Epithelial cell of esophagus (primary cell): ENCODE measurements at regions not wholly inside any gene's neighbourhood (a gene's known extent, or its start where the extent isn't known, plus 50 kb on each side); places are given as distances from the start of the nearest gene placed in this dataset.

ENCODE experiments used
- DNase-seq: peaks from one replicate; pipeline ENCODE4 v3.0.0; 2010; ENCODE audit warnings: low read depth
- H3K4me3 ChIP-seq: 2 replicates; pipeline ENCODE4 v1.5.1; 2011; ENCODE audit warnings: mild to moderate bottlenecking, low read length, control low read depth
- CTCF ChIP-seq: IDR thresholded peaks from 2 replicates; pipeline ENCODE4 v1.5.1; 2011; ENCODE audit warnings: low read depth, mild to moderate bottlenecking, low read length, control low read depth, inconsistent platforms; ENCODE audit not compliant: insufficient read depth; ENCODE audit errors: missing control alignments

- no peak for TF ChIP-seq CTCF
- DNase-seq = no peak
- no peak overlapping the region for H3K4me3 ChIP-seq
Observed at GRCh38 chr2:196390243-196391148, 219.1 kb upstream of the STK17B start.

- no peak for DNase-seq
- no peak for TF ChIP-seq CTCF
- H3K4me3 ChIP-seq = no peak overlapping the region
Observed at GRCh38 chr2:196391149-196391479, 219.7 kb upstream of the STK17B start.

- no peak for DNase-seq
Observed at GRCh38 chr2:196399096-196399495, 227.7 kb upstream of the STK17B start.

GRCh38 chr2:196399722-196400691 lies 228.6 kb upstream of the STK17B start:
- TF ChIP-seq CTCF = no peak
- DNase-seq = peak; percentile 89
- no peak overlapping the region for H3K4me3 ChIP-seq

More at GRCh38 chr2:196399096-196399495, 227.7 kb upstream of the STK17B start:
- no peak overlapping the region for H3K4me3 ChIP-seq
- no peak for TF ChIP-seq CTCF

- peak; percentile 11 for DNase-seq
- H3K4me3 ChIP-seq = no peak overlapping the region
- no peak for TF ChIP-seq CTCF
Observed at GRCh38 chr2:196403471-196403870, 232.1 kb upstream of the STK17B start.

- DNase-seq = peak; percentile 35
- no peak for TF ChIP-seq CTCF
- H3K4me3 ChIP-seq = no peak overlapping the region
Observed at GRCh38 chr2:196404276-196404675, 232.9 kb upstream of the STK17B start.
